Peyer's patch (tissue), 4 donors: ENCODE measurements at regions not wholly inside any gene's neighbourhood (a gene's known extent, or its start where the extent isn't known, plus 50 kb on each side); places are given as distances from the start of the nearest gene placed in this dataset.
"Not testable (repeated sequence)": the region's sequence is repeated elsewhere in the genome, so short reads cannot be mapped to it uniquely, and the experiment has no call there.

Source experiments
- DNase-seq, 3 donors: peaks; one replicate each; pipeline ENCODE4 v3.0.0-alpha.2; 2017 to 2019
- H3K27ac ChIP-seq, 4 donors: fragments of 200-600 bp; sonication (generic); one replicate each; pipeline ENCODE4 v1.5.1; 2016 to 2019
- H3K27me3 ChIP-seq, 2 donors: fragments of 200-600 bp; sonication (generic); one replicate each; pipeline ENCODE4 v1.5.1; 2019
- H3K36me3 ChIP-seq, 3 donors: fragments of 200-600 bp; sonication (generic); one replicate each; pipeline ENCODE4 v1.5.1; 2016 to 2019
- H3K4me1 ChIP-seq, 4 donors: fragments of 200-600 bp; sonication (generic); one replicate each; pipeline ENCODE4 v1.5.1; 2016 to 2019
- H3K4me3 ChIP-seq, 4 donors: fragments of 200-600 bp; sonication (generic); 1 replicate in 3 of 4; 2 replicates in 1 of 4; pipeline ENCODE4 v1.5.1; 2016 to 2019; ENCODE audit warnings: mild to moderate bottlenecking in 1 of 4
- H3K9me3 ChIP-seq, 4 donors: fragments of 200-600 bp; sonication (generic); one replicate each; pipeline ENCODE4 v1.5.1; 2016 to 2019; ENCODE audit warnings: mild to moderate bottlenecking in 1 of 4
- POLR2A ChIP-seq, 2 donors: fragments of 450-650 bp; IDR thresholded peaks; one replicate each; pipeline ENCODE4 v1.5.1; 2017; ENCODE audit warnings: antibody characterized with exemption in 2 of 2, mild to moderate bottlenecking in 2 of 2, moderate library complexity in 2 of 2
- TF ChIP-seq, protein P1 (sequence below), 6 experiments: fragments of 450-650 bp in 4 of 6; fragments of 200-600 bp in 2 of 6; sonication (generic) in 1 of 6; IDR thresholded peaks; one replicate each; pipeline ENCODE4 v1.5.1; 2017 to 2019; ENCODE audit warnings: antibody characterized with exemption in 6 of 6, mild to moderate bottlenecking in 3 of 6, moderate library complexity in 1 of 6

- Histone ChIP-seq H3K27me3 (no peaks in the 10 kb centered on the region), H3K4me3 (no peak overlapping the region), H3K27ac (no peak overlapping the region), H3K4me1 (no peaks in the 10 kb centered on the region), H3K9me3 (peaks cover 0 to 9% (median 0%) of the 10 kb centered on the region in 4 donors), H3K36me3 (no peaks in the 10 kb centered on the region)
- no peak for TF ChIP-seq POLR2A (IDR thresholded peaks at IDR 0.05)
- TF ChIP-seq, protein P1, sequence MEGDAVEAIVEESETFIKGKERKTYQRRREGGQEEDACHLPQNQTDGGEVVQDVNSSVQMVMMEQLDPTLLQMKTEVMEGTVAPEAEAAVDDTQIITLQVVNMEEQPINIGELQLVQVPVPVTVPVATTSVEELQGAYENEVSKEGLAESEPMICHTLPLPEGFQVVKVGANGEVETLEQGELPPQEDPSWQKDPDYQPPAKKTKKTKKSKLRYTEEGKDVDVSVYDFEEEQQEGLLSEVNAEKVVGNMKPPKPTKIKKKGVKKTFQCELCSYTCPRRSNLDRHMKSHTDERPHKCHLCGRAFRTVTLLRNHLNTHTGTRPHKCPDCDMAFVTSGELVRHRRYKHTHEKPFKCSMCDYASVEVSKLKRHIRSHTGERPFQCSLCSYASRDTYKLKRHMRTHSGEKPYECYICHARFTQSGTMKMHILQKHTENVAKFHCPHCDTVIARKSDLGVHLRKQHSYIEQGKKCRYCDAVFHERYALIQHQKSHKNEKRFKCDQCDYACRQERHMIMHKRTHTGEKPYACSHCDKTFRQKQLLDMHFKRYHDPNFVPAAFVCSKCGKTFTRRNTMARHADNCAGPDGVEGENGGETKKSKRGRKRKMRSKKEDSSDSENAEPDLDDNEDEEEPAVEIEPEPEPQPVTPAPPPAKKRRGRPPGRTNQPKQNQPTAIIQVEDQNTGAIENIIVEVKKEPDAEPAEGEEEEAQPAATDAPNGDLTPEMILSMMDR (IDR thresholded peaks at IDR 0.05) = no peak
- DNase-seq = no peak
Measured at GRCh38 chr16:10324210-10324609, 61.7 kb upstream of the ATF7IP2 start.

DNA sequence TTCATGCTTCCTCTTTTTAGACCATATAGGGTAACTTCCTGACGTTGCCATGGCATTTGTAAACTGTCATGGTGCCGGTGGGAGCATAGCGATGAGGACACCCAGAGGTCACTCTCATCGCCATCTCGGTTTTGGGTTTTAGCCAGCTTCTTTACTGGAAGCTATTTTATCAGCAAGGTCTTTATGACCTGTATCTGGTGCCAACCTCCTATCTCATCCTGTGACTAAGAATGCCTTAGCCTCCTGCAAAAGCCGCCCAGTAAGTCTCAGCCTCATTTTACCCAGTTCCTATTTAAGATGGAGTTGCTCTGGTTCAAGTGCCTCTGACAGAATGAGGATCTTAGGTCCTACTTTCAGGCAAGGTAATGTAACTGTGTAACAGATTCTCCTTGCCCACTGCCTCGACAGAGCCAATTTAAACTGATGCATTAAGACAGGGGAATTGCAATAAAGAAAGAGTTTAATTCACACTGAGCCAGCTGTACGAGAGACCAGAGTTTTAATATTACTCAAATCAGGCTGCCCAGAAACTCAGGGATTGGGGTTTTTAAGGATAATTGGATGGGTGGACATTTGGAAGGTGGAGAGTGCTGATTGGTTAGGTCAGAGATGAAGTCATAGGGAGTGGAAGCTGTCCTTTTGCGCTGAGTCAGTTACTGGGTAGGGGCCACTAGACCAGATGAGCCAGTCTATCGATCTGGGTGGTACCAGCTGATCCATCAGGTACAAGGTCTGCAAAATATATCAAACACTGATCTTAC is 59.9 kb upstream of the ATF7IP2 start:
- no peak overlapping the region for H3K27ac ChIP-seq
- H3K4me3 ChIP-seq = no peak overlapping the region
- no peak for TF ChIP-seq POLR2A (IDR thresholded peaks at IDR 0.05)
- TF ChIP-seq, protein P1 (IDR thresholded peaks at IDR 0.05) = no peak
- H3K9me3 ChIP-seq = peaks cover 0 to 9% (median 0%) of the 10 kb centered on the region in 4 donors
- H3K36me3 ChIP-seq = no peaks in the 10 kb centered on the region
- DNase-seq = no peak
- no peaks in the 10 kb centered on the region for H3K27me3 ChIP-seq
- H3K4me1 ChIP-seq = no peaks in the 10 kb centered on the region

- H3K27me3 ChIP-seq = no peaks in the 10 kb centered on the region
- TF ChIP-seq, protein P1 (IDR thresholded peaks at IDR 0.05) = no peak
- TF ChIP-seq POLR2A (IDR thresholded peaks at IDR 0.05) = no peak
- no peaks in the 10 kb centered on the region for H3K4me1 ChIP-seq
- no peak for DNase-seq
- peaks cover 0 to 9% (median 0%) of the 10 kb centered on the region in 4 donors for H3K9me3 ChIP-seq
- H3K27ac ChIP-seq = no peak overlapping the region
- no peak overlapping the region for H3K4me3 ChIP-seq
- H3K36me3 ChIP-seq = no peaks in the 10 kb centered on the region
Measured at GRCh38 chr16:10326647-10327046, 59.2 kb upstream of the ATF7IP2 start.

DNA sequence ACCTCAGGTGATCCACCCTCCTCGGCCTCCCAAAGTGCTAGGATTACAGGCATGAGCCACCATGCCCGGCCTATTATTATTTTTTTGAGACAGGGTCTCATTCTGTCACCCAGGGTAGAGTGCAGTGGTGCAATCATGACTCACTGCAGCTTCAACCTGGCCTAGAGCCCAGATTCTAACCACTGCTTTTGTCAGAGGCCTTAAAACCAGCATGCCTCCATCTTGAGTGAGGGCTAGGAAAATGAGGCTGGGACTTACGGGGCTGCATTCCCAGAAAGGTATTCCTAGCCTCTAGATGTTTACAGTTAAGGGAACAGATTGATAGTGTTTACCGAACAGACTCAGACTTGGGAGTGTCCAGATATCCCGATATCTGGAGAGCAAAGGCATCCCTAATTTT is 57.6 kb upstream of the ATF7IP2 start:
- H3K36me3 ChIP-seq, H3K4me1 ChIP-seq, DNase-seq, H3K9me3 ChIP-seq, H3K27me3 ChIP-seq, H3K4me3 ChIP-seq, H3K27ac ChIP-seq: not testable (repeated sequence)

GRCh38 chr16:10332241-10332640 is 53.6 kb upstream of the ATF7IP2 start:
- Histone ChIP-seq H3K36me3 (no peaks in the 10 kb centered on the region), H3K27me3 (no peaks in the 10 kb centered on the region), H3K27ac (no peak overlapping the region), H3K4me3 (no peak overlapping the region), H3K4me1 (no peaks in the 10 kb centered on the region), H3K9me3 (peaks cover 0 to 9% (median 0%) of the 10 kb centered on the region in 4 donors)
- TF ChIP-seq, protein P1 (IDR thresholded peaks at IDR 0.05) = no peak
- no peak for TF ChIP-seq POLR2A (IDR thresholded peaks at IDR 0.05)
- no peak for DNase-seq

DNA sequence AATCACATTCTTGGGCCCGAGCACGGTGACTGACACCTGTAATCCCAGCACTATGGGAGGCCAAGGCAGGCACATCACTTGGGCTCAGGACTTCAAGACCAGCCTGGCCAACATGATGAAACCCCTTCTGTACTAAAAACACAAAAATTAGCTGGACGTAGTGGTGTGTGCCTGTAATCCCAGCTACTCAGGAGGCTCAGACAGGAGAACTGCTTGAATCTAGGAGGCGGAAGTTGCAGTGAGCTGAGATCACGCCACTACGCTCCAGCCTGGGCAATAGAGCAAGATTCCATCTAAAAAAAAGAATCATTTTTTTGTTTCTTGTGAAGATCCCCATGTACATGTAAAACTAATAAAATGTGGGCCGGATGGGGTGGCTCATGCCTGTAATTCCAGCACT is 53.1 kb upstream of the ATF7IP2 start:
- DNase-seq = no peak
- Histone ChIP-seq H3K4me3 (no peak overlapping the region), H3K4me1 (no peaks in the 10 kb centered on the region), H3K36me3 (no peaks in the 10 kb centered on the region), H3K27me3 (no peaks in the 10 kb centered on the region), H3K27ac (no peak overlapping the region), H3K9me3 (peaks cover 0 to 9% (median 0%) of the 10 kb centered on the region in 4 donors)
- TF ChIP-seq, protein P1 (IDR thresholded peaks at IDR 0.05) = no peak
- no peak for TF ChIP-seq POLR2A (IDR thresholded peaks at IDR 0.05)
